ENCODE measurements at regions not wholly inside any gene's neighbourhood (a gene's known extent, or its start where the extent isn't known, plus 50 kb on each side); places are given as distances from the start of the nearest gene placed in this dataset.
A peak's percentile ranks its signal among the peaks of the same experiment; 100 is the strongest.

DNA sequence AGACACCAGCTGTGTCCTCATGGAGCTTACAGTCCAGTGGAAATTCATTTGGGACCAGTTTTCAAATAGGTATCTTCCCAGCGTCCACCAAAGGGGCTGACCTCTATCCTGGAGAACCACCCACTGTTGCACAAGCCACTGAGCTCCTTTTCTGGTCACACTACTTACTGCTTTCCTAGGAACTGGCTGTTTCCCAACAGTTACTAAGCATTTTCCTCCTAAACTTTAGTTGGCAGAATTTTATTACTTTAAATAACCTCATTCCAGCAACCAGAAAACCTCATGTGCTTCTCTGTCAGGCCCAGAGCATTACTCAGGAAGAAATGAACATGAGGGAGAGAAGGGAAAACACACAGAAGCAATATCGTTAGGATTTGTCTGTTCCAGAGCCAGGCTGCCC, 183.1 kb downstream of the GPAM start:
- no peak for DNase-seq

- DNase-seq: no peak
Measured at GRCh38 chr10:112002206-112002605, 181.4 kb downstream of the GPAM start.

GRCh38 chr10:112004075-112004474, 179.5 kb downstream of the GPAM start:
- no peak for DNase-seq

DNA sequence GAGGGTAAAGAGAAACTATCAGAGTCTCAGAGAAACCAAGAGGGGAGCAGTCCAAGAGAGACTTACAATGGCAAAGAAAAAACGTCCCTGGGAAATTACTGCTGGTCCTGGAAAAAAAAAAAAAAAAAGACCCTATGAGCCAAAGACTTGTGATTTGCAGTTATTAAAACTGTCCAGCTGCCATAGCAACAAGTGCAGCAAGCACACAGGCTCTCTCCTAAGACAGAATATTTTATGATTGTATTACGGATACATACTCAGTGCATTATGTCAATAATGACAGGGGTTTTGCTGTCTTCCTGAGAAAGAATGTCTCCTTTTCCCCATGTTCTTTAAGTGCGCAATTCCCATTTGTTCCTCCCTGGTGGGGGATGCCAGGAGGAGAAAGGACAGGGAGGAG, 178.5 kb downstream of the GPAM start:
- no peak for DNase-seq

GRCh38 chr10:112006407-112006806, 177.2 kb downstream of the GPAM start:
- DNase-seq: no peak

DNA sequence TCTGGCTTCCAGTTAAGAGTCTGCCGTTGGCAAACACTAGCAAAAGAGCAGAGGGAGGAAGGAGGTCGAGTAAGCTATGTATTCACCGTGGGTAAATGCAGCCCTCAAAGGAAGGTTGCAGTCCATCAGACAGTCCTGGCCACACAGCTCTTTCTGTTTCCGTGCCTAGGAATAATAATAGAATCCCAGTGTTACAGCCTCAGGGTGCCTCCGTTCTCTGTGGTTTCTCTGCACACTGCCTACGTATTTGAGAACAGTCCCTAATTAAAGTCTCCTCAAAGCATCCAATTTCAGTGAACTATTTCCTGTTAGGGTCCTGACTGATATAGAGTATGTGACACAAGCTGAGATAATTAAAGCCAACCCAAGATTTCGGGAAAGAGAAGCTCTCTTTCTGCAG, 176.7 kb downstream of the GPAM start:
- no peak for DNase-seq

- no peak for DNase-seq
Measured at GRCh38 chr10:112022196-112022595, 161.4 kb downstream of the GPAM start.

DNA sequence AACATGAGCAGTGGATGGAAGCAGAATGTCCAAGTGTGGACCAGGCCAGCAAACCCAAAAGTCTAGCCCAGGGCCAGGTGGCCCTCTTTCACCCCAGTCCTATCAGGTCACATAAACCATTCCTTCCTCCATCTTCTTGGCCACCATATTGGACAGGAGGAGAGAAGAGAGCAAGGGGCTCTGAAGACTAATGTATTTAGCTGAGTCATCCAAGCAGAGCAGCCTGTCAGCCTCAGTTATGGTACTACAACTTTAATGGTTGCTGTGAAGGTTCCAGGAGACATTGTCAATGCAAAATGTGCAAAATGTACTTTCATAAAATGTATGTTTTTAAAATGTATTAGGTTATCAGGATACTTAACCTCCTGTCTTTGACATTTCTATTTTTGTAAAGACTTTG, 159.5 kb downstream of the GPAM start:
- DNase-seq: no peak

- DNase-seq: no peak
Measured at GRCh38 chr10:112025228-112025627, 158.3 kb downstream of the GPAM start.

DNA sequence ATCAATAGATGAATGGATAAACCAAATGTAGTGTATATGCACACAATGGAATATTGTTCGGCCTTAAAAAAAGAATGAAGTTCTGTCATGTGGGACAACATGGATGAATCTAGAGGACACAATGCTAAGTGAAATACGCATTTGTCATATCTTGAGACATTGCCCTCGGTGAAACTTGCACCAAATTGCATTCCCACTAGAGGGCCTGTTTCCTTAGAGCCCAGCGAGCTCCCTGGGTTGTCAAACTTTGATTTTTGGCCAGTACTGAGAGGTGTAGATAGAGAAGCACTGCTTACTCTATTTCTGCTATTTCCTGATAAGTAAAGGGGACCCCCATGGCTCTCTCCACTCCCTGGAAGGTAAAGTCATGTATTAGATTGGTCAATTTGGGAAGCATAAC, 157.1 kb downstream of the GPAM start:
- no peak for DNase-seq

GRCh38 chr10:112027731-112028280, 155.8 kb downstream of the GPAM start:
- no peak for DNase-seq

GRCh38 chr10:112030431-112030830, 153.1 kb downstream of the GPAM start:
- no peak for DNase-seq

GRCh38 chr10:112039823-112040222, 143.7 kb downstream of the GPAM start:
- DNase-seq: no peak

DNA sequence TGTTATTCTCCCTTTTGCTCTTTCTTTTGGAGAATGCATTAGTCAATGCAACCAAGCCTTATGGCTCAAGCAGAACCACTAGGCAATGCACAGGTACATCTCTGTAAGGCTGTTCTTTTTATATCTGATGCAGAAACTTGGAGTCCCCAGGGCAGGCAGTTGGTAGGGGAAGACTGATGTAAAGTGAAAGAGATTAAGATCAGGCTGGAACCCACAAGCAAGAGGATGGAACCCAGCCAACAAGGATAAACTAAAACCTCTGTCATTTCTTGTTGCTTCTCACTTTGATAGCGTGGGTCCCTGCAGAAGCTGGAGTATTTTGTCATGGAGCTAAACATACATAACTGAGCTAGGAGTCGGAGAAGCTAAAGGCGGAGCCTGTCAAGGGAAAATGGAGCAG, 142.9 kb downstream of the GPAM start:
- no peak for DNase-seq

DNA sequence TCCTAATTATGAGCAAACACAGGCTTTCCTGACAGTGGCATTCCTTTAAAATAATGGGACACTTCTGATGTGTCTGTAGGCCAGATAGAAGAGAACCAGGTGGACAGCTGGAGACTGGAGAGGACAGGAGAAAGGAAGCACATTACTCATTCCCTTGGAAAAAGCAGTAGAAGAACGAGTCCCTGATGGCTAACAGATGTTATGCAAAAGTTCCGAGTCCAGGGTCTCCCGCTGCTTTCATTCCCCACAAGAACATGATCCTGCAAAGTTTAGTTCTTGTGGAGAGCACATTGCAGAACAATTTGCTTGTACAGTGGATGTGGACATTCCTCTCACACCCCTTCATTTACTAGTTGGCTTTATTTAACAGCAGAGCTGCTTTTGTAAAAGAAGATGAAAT, 137.6 kb downstream of the GPAM start:
- no peak for DNase-seq

DNA sequence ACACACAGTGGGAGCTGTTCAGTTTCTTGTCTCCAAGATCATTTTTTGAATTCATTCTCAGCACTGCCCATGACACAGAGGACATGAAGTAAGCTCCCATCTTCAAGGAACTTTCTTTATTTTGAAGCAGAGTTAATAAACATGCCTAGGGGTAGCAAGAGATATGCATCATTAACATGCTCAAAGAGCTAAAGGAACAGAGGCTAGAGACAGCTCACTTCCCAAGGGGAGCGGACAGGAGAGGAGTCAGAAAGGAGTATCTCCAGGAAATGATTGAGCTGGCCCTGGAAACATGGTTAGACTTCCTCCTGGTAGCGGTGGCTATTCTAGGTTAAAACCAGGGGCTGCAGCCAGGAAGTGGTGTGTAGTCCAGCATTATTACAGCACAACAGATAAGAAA, 135.9 kb downstream of the GPAM start:
- DNase-seq: no peak

- DNase-seq: peak; percentile 3
Measured at GRCh38 chr10:112052166-112052565, 131.4 kb downstream of the GPAM start.

DNA sequence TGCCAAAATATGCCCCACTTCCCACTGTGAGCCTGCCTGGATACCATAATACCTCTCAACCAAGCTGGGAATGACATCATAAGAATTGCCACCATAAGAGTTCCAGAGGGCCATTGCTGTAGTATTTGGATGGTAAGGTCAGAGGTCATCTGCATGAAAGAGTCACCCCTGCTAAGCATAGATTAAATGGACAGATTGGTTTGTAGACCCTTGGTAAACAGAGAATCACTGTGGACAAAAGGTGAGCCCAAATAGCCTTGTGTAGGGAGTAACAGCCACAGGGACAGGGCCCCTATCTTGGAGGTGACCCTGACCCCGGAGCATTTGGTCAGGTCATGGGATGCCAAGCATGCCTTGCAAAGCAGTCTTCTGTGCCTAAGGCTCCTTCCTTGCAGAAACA, 129.7 kb downstream of the GPAM start:
- DNase-seq: no peak

GRCh38 chr10:112054516-112054915, 129.0 kb downstream of the GPAM start:
- DNase-seq: no peak

- DNase-seq: no peak
Measured at GRCh38 chr10:112057072-112057471, 126.5 kb downstream of the GPAM start.

- DNase-seq: no peak
Measured at GRCh38 chr10:112059220-112059619, 124.3 kb downstream of the GPAM start.

DNA sequence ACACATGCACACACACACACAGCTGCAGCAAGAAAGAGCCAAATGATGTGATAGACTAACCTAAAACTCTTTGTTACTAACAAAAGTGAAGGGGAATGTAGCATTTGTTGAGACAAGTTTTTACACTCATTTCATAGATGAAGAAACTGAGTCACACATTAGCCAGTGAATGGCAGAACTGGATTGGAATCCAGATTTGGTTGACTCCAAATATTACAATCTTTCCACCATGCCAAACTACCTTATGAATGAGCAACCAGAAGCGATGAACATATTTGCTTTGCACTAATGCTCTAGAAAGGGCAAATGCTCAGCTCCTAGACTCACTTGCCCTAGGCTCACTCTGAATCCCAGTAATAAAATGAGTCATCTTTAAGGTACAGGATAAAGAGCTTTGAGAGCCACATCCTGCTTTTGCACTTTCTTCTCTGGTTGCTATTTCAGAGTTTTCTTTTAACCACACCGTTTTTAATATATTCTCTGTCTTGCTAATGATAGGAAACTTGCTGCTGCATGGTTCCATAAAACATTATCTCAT, 111.9 kb downstream of the GPAM start:
- DNase-seq: no peak

DNA sequence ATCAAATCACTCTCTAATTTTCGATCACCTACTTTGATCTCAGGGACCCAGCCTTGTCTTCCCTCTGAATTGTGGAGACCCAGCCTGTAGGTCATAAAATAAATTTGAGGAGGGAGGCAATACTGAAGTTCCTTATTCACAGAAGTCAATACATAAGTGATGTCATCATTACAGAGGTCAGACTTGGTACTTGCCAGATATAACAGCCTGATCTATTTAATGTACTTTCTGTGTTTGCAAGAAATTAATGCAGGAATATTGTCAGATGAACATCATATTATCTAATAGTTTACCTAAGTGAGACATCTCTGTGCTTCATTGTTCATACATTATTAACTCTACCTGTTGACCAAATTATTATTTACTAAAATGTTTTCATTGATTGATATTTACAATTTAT, 105.6 kb downstream of the GPAM start:
- DNase-seq: no peak

- no peak for DNase-seq
Measured at GRCh38 chr10:112080231-112080630, 103.3 kb downstream of the GPAM start.

GRCh38 chr10:112082120-112082519, 101.4 kb downstream of the GPAM start:
- DNase-seq: peak; percentile 51

DNA sequence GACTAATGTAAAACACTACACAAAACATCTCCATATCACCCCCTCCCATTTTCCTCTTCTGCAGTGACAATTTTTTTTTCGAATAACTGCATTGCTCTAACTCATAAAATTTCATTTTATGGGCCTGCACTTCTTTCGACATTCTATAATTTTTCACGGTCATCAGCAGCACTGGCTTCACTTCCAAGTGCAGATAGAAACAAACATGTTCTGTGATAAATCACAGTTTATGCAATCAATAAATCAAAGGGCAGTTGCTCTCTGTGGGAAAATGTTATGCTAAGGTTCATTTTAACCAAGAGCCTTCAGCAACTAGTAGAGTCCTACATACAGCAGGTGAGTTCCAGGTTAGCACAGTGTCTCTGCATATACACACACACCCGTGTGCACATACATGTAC, 100.1 kb downstream of the GPAM start:
- no peak for DNase-seq

Data from NCI-H69 (cell line).